Endothelial cell of umbilical vein (primary cell): ENCODE measurements at regions not wholly inside any gene's neighbourhood (a gene's known extent, or its start where the extent isn't known, plus 50 kb on each side); places are given as distances from the start of the nearest gene placed in this dataset.

Experiments used
- CTCF ChIP-seq, 2 donors: IDR thresholded peaks; 1 replicate in 1 of 2; 2 replicates in 1 of 2; pipeline ENCODE4 v1.5.1; 2011; ENCODE audit warnings: low read length in 2 of 2, mild to moderate bottlenecking in 2 of 2, moderate library complexity in 2 of 2, control low read depth in 1 of 2, inconsistent platforms in 1 of 2, low read depth in 1 of 2; ENCODE audit not compliant: insufficient read depth in 1 of 2; ENCODE audit errors: extremely low read depth in 1 of 2
- EZH2 ChIP-seq: IDR thresholded peaks from 2 replicates; pipeline ENCODE4 v1.6.1; 2012; ENCODE audit warnings: borderline replicate concordance, low read depth, mild to moderate bottlenecking, moderate library complexity, low read length, inconsistent platforms; ENCODE audit not compliant: severe bottlenecking
- MYC ChIP-seq: IDR thresholded peaks from one replicate; pipeline ENCODE4 v1.6.1; 2011; ENCODE audit warnings: mild to moderate bottlenecking, low read depth, low read length

- TF ChIP-seq CTCF (IDR thresholded peaks at IDR 0.05; ENCODE audit: extremely low read depth in 1 of 2, insufficient read depth in 1 of 2, low read depth in 1 of 2, low read length in 2 of 2) (no peak), EZH2 (no peak), MYC (no peak)
Measured at GRCh38 chr13:75103976-75104375, 378.0 kb downstream of the TBC1D4 start.
